OCI-M2 (cell line): ENCODE measurements at regions not wholly inside any gene's neighbourhood (a gene's known extent, or its start where the extent isn't known, plus 50 kb on each side); places are given as distances from the start of the nearest gene placed in this dataset.
"Not testable (repeated sequence)": the region's sequence is repeated elsewhere in the genome, so short reads cannot be mapped to it uniquely, and the experiment has no call there.

Source experiments
- DNase-seq: peaks from one replicate; lab custom pipeline; 2025; ENCODE audit not compliant: unreplicated experiment; lab: John Stamatoyannopoulos, UW

DNA sequence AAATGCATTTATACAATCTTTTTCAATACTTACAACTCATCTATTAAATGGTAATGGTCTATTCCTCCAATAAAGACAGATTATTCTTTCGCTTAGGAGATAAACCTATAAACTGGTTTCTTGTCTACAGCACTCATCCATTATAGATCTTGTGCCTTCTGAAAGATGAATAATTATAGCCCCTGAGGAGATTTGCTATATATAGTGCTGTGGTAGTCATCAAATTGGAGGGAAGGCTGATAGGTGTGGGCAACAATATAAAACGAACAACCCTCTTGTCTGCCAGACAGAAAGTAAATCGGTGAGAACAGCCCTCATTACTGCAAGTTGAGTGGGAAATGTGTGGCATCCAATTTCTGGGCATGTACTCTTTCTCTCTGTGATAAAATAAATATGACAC is 292.5 kb upstream of the CNR1 start:
- DNase-seq = no peak

DNA sequence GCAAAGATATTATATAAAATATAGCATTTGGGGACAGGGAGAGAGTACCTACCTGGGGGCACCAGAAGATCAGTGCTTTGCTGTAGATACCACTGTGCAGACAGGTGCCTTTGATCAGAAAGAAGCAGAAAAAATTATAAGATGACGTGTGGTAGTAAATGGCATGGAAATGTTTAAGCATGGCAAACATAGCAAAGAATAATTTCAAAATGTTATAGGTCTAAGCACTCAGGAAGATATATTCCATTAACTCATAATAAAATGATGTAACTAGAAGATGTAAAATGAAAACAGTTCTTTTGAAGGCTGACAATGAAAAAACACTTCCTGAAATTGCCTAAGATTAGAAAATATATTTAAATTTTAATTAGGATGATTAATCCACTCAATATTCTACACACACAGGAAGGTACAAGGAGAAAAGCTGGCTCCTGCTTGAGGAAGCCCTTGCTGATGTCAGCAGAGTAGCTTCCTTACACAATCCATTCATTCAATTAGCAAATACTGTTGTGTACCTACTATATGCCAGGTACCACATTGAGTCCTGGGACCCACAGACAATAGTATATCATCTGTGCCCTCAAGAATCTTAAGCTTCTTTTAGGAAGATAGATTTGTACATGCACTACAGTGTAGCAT is 290.2 kb upstream of the CNR1 start:
- no peak for DNase-seq

GRCh38 chr6:88455317-88455716 is 289.2 kb upstream of the CNR1 start:
- no peak for DNase-seq

DNA sequence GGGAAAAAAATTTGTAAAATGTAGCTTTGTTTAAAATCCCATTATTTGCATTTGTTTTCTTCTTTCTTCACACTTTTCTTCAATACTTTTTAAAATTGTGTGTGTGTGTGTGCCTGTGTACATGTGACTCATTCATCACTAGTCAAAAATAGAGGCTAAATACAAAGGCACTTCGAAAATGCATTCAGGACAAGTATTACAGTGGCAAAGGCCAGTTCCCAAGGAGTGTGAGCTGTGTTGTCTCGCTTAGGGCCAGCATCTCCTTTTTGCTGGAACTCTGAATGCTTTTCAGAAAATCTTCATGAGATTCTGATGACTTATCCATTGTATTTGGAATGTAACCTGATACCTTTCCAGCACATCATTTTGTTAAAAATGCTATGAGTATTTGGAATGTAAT is 288.5 kb upstream of the CNR1 start:
- DNase-seq = no peak

DNA sequence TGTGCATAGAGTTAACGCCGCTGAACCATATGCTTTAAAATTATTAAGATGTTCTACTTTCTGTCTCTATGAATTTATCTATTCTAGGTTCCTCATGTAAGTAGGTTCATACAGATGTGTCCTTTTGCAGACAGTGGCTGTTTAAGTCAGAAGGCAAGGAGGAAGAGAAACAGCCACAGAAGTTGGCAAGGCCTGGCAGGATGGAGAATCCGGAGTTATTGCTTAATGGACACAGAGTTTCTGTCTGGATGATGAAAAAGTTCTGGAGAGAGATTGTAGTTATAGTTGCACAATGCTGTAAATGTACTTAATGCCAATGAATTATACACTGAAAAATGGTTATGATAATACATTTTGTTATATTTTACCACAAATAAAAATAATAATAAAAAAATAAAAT is 283.6 kb upstream of the CNR1 start:
- no peak for DNase-seq

GRCh38 chr6:88445188-88445965 is 279.2 kb upstream of the CNR1 start:
- no peak for DNase-seq

DNA sequence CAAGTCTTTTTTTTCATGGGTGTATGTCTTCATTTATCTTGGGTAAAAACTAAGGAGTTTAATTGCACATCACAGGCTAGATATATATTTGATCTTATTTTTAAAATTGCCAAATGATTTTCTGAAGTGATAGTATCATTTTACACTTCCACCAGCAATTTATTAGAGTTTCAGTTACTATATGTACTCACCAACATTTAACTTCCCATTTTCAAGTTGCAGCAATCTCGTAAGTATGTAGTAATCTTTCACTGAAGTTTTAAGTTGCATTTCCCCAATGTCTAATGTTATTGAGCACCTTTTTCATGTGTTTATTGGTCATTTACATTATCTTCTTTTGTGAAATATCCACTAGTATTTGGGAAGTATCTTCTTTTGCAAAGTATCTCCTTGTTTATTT is 277.4 kb upstream of the CNR1 start:
- no peak for DNase-seq

GRCh38 chr6:88442737-88443136 is 276.6 kb upstream of the CNR1 start:
- no peak for DNase-seq

DNA sequence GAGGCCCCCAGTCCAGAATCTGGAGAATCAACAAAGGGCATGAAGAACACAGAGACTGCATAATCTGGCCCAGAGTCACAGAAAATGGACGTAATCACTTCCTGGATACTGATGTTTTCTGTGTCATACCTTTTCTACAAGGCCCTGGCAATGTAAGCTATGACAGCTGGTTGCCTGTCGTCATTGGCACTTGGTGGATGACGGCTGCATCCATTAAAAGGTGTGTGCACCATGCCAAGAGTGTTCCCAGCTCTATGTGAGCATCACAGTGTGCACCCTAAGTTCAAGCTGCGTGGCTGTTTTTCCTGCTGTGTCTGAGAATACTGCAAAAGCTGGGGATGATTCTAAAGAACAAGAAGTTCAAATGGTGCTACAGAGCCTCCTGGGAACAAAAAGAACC is 275.2 kb upstream of the CNR1 start:
- DNase-seq = no peak

DNA sequence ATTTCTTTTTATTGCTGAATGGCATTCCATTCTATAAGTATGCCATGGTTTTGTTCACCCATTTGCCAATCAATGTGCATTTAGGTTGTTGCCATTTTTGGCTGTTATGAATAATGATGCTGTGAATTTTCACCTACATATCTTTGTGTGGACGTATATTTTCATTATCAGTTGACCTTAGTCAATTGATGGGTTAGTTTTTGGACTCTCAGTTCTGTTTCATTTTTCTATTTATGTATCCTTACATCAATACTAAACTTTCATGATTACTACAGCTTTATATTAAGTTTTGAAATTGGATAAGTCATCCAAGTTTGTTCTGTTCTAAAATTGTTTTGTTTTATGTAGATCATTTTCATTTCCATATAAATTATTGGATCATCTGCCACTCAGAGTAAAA is 261.9 kb upstream of the CNR1 start:
- no peak for DNase-seq

DNA sequence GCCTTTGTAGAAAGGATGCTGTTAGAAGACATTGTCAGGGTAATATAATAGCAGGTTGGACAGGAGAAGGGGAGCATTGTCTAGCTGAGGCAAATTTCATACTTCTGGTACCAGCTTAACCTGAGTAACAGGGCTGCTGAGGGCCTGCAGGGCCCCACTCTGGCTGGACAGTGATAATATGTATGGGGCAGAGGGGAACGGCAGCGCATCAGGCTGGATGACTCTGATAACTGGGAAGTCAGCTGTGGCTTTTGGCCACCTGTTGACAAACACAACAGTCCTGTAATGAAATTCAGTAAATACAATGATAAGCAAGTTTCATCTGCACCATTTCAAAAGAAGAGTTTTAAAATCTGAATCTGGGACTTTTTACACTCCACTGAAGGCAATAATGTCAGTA is 259.9 kb upstream of the CNR1 start:
- DNase-seq = no peak

- no peak for DNase-seq
Observed at GRCh38 chr6:88422831-88423230, 256.7 kb upstream of the CNR1 start.

DNA sequence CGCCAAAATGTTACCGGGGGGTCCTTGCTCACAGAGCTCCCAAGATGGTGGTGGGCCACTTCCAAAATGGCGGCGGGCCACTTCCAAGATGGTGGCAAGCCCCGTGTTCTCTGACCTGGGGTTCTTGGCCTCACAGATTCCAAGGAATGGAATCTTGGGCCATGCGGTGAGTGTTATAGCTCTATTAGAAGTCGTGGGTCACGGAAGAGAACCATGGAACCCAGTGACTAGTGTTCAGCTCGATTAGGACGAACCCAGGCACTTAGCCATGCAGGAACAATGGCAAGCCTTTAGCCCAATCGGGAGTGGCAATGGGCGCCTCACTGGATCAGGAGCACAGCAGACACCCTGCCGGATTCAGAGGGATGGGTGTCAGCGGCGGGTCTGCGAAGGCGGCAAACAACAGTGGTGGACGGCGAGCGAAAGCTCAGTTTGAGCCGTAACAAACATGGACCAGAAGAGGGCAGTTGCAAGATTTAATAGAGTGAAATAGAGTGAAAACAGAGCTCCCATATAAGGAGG is 254.9 kb upstream of the CNR1 start:
- DNase-seq = not testable (repeated sequence)

DNA sequence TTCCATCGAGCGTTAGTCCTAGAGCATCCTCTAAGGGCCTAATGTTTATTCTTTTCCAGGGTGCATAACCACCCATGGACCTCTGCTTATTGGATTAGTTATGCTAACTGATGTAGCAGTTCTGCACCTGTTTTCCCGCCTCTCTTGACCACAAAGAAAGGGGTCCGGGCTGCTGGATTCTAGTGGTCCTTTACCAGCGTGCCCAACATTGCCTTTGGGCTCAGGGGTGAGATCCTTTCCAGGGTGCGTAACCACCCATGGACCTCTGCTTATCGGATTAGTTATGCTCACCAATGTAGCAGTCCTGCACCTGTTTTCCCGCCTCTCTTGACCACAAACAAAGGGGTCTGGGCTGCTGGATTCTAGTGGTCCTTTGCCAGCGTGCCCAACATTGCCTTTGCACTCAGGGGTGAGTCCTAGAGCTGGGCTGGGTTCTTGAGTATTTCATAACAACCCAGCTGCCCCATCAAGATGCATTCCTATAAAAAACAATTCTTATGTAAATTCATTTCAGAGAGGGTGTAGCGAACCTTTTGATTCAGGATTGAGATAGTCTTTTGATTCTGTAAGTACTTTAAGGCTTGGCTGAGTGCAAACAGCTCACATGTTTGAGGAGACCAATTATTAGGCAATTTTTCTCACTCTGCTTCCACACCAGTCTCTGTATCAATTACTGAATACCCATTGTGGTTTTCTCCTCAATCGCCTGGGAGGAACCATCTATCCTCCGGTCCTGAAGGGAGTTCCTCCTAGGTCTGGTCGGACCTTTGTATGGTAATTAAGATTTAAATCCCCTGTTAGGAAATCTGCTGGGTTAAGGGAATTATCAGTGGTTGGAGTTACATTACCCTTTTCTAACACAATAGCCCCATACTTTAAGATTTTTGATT is 253.0 kb upstream of the CNR1 start:
- DNase-seq = not testable (repeated sequence)

DNA sequence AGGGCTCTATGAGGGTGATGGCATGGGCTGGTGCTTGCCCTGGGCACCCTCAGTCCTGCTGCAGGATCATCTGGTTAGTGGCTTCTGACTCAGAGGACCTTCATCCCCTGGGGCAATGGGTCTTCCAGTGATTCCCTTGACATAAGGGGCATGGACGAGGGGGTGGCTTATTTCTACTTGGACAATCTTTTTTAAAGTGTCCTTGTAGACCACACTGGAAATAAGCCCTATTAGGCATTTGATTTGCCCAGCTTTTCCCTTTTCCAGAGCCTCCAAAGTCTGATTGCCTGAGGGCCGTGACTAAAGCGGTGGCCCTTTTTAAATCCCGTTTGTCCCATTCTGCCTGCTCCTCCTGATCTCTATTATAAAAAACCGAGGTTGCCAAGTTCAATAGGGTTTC is 251.2 kb upstream of the CNR1 start:
- DNase-seq = not testable (repeated sequence)

DNA sequence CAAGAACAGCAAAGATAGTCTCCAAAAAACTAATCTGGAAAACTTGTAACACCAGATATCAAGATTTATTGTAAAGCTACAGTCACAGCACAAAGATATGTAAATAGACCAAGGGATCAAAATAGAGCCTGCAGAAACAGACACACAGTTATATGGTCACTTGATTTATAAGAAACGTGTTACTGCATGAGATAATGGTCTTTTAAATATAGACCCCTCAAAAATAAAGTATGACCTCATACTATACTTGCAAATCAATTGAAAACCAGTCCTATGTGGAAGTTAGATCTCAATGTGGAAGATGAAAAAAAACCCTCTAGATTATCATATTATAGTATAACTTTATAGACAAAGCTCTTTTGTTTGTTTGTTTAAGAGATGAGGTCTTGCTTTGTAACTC is 247.3 kb upstream of the CNR1 start:
- DNase-seq = no peak

- DNase-seq = not testable (repeated sequence)
Observed at GRCh38 chr6:88408355-88408754, 242.2 kb upstream of the CNR1 start.

GRCh38 chr6:88406674-88407073 is 240.5 kb upstream of the CNR1 start:
- DNase-seq = not testable (repeated sequence)

DNA sequence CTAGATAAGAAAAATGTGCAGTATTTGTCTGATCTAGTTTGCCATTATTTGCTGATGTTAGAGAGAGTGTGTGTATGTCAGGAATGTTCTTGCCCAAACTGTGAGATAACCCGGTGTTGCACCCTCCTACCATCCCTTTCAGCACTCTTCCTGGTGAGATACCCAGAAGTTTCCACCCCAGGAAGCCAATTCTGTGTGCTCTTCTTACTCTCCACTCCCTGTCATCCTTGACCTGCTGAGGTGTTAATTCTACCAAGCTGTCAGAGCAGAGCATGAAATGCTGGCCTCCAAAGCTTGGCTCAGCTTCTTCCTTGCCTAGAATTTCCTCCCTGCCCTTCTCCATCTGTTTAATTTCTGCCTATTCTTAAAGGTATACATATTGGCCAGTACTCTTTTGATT is 237.3 kb upstream of the CNR1 start:
- DNase-seq = no peak

DNA sequence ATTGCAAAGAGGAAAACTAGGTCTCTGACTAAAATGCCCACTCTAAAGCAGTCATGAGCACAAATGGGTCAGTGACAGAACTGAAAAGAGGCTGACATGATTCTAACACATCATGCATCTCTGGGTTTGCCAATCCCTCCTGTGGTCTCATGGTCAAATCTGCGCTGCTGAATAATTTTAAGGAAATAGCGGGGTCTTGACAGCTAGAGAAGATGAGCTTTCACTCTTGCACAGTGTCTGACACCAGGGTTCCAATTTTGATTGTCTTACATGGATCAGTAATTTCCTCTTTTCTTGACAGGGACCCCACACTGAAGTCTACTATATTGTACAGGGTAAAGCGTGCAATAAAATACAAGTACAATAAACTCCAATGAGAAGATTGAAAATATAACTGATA is 236.8 kb upstream of the CNR1 start:
- DNase-seq = no peak

GRCh38 chr6:88390998-88391397 is 224.9 kb upstream of the CNR1 start:
- not testable (repeated sequence) for DNase-seq

- DNase-seq = no peak
Observed at GRCh38 chr6:88388589-88388988, 222.4 kb upstream of the CNR1 start.
